ENCODE measurements at regions not wholly inside any gene's neighbourhood (a gene's known extent, or its start where the extent isn't known, plus 50 kb on each side); places are given as distances from the start of the nearest gene placed in this dataset.

GRCh38 chr1:30810416-30811080 lies 53.0 kb upstream of the LAPTM5 start:
- DNase-seq (no peak), ATAC-seq (ENCODE audit: low FRiP score) (no peak)
- Histone ChIP-seq H3K36me3 (ENCODE audit: control insufficient read depth in 1 of 2, insufficient read depth in 2 of 2, low read length in 1 of 2) (no peaks in the 10 kb centered on the region), H3K27ac (ENCODE audit: low read depth in 1 of 2, low read length in 2 of 2) (no peak overlapping the region), H3K4me1 (ENCODE audit: control insufficient read depth in 1 of 2, insufficient read depth in 2 of 2, low read length in 2 of 2) (peaks cover 0 to 3% of the 10 kb centered on the region in 2 donors), H3K27me3 (ENCODE audit: control insufficient read depth in 1 of 2, insufficient read depth in 2 of 2, low read length in 1 of 2) (no peaks in the 10 kb centered on the region), H3K9me3 (ENCODE audit: control insufficient read depth, low read length) (no peaks in the 10 kb centered on the region), H3K4me3 (ENCODE audit: low read length in 2 of 2) (no peak overlapping the region)
- 87 to 89% methylated on average over 12 of the region's 12 CpGs for WGBS, 2 donors
- intact Hi-C loops (cut with DNase I), result no loop called here

DNA sequence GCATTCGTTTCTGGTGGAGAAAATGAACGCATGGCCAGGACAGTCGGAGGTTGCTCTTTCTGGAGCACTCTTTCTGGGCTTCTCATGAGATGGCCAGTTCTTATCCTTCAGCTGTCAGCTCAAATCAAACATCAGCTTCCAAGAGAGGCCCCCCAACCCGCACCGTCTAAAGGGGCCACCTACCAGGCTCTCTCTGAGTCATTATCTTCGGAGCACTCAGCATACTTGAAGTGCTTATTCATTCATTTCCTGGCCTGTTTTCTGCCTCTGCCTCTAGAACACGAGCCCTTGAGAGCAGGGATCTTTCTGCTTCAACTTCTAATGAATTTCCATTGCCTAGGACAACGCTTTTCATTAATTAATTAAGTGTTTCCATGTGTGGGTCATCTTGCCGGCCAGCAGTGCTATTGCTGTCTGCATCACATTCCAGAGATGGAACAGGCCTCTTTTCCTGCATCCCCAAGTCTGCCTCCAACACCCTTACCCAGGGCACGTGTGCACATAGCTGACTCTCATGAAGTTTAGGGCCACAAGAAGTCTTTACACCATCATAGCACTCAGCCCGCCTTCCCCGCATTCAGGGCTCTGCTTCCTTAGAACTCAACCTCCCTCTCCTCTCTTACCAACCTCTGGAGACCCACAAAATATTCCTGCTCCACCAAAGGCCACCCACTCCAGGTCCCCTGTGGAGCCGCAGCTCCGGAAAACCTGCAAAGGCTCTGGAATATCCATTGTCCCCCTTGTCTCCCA lies 52.1 kb upstream of the LAPTM5 start:
- ATAC-seq (ENCODE audit: low FRiP score), result peak; percentile 66
- intact Hi-C loops (cut with DNase I), result no loop called here
- DNase-seq, result no peak
- H3K27me3 ChIP-seq (ENCODE audit: control insufficient read depth in 1 of 2, insufficient read depth in 2 of 2, low read length in 1 of 2), result no peaks in the 10 kb centered on the region
- peaks cover 0 to 3% of the 10 kb centered on the region in 2 donors for H3K4me1 ChIP-seq (ENCODE audit: control insufficient read depth in 1 of 2, insufficient read depth in 2 of 2, low read length in 2 of 2)
- H3K9me3 ChIP-seq (ENCODE audit: control insufficient read depth, low read length), result no peaks in the 10 kb centered on the region
- no peak overlapping the region for H3K4me3 ChIP-seq (ENCODE audit: low read length in 2 of 2)
- H3K27ac ChIP-seq (ENCODE audit: low read depth in 1 of 2, low read length in 2 of 2), result no peak overlapping the region
- no peaks in the 10 kb centered on the region for H3K36me3 ChIP-seq (ENCODE audit: control insufficient read depth in 1 of 2, insufficient read depth in 2 of 2, low read length in 1 of 2)
- 55 to 57% methylated on average over 14 of the region's 14 CpGs for WGBS, 2 donors

DNA sequence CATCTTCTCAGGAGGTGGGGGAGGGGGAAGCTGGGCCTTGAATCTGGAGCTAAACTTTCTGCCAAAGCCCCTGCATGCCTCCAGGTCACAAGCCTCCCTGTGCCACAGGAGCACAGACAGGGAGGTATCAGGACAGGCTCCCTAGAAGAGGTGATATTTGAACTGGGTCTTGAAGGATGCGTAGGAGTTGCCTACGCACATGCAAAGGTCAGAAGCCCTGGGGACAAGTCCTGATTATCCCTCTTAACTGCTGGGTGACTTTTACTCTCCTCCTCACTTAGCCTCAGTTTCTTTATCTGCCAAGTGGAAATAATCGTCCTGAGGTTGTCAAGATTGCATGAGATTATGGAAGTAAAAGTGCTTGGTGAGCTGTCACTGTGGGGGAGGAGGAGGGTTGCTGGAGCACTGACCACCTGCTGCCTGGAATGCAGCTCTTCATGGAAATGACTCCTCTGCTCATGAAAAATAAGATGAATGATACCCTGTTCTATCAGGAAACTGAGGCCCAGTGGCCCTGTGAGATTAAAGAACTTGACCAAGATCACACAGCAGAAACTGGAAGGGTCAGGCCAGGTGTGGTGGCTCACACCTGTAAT lies 50.6 kb upstream of the LAPTM5 start:
- H3K9me3 ChIP-seq (ENCODE audit: control insufficient read depth, low read length), result no peaks in the 10 kb centered on the region
- intact Hi-C loops (cut with DNase I), result no loop called here
- no peak overlapping the region for H3K27ac ChIP-seq (ENCODE audit: low read depth in 1 of 2, low read length in 2 of 2)
- WGBS, 2 donors, result 96 to 97% methylated on average over 3 of the region's 3 CpGs
- peak in 1 of 2 donors; percentile 38 for DNase-seq
- H3K36me3 ChIP-seq (ENCODE audit: control insufficient read depth in 1 of 2, insufficient read depth in 2 of 2, low read length in 1 of 2), result no peaks in the 10 kb centered on the region
- H3K4me1 ChIP-seq (ENCODE audit: control insufficient read depth in 1 of 2, insufficient read depth in 2 of 2, low read length in 2 of 2), result peaks cover 0 to 3% of the 10 kb centered on the region in 2 donors
- no peak overlapping the region for H3K4me3 ChIP-seq (ENCODE audit: low read length in 2 of 2)
- no peak for ATAC-seq (ENCODE audit: low FRiP score)
- no peaks in the 10 kb centered on the region for H3K27me3 ChIP-seq (ENCODE audit: control insufficient read depth in 1 of 2, insufficient read depth in 2 of 2, low read length in 1 of 2)

DNA sequence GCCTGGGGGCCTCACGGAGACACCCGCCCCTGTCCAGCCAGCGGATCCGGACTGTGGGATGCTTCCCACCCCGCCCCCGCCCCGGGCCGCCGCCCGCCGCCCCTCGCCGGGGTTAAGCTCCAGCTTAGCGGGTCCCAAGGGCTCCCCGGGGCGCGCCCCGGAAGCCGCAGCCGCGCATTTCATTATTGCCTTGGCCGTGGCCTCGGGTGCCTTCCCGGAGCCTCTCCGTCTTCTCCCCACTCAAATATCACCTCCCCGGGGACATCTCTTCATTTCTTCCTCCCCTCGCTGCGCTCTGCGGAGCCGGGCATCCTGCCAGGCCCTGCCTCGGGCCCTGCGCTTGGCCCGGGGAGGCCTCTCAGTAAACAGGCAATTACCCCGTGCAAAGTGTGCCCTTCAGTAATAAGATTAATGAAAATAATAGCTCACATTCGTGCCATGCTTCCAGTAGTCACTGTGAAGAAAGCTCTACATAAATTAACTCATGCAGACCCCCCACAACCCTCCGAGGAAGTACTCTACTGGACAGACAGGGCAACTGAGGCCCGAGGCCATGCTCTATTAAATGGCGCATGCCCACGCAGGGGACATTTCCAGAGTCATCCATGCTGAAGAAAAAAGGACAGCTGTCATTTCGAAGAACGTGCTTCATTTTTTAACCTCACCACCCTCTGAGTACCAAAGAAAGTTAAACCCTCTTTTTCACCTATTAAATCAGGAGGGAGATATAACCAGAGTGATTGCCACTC lies 49.9 kb upstream of the LAPTM5 start:
- no peaks in the 10 kb centered on the region for H3K9me3 ChIP-seq (ENCODE audit: control insufficient read depth, low read length)
- DNase-seq, result no peak
- H3K27me3 ChIP-seq (ENCODE audit: control insufficient read depth in 1 of 2, insufficient read depth in 2 of 2, low read length in 1 of 2), result no peaks in the 10 kb centered on the region
- no peak overlapping the region for H3K4me3 ChIP-seq (ENCODE audit: low read length in 2 of 2)
- no peaks in the 10 kb centered on the region for H3K36me3 ChIP-seq (ENCODE audit: control insufficient read depth in 1 of 2, insufficient read depth in 2 of 2, low read length in 1 of 2)
- H3K4me1 ChIP-seq (ENCODE audit: control insufficient read depth in 1 of 2, insufficient read depth in 2 of 2, low read length in 2 of 2), result peaks cover 0 to 3% of the 10 kb centered on the region in 2 donors
- no peak overlapping the region for H3K27ac ChIP-seq (ENCODE audit: low read depth in 1 of 2, low read length in 2 of 2)
- intact Hi-C loops (cut with DNase I), result no loop called here
- ATAC-seq (ENCODE audit: low FRiP score), result peak; percentile 21
- WGBS, 2 donors, result 29 to 31% methylated on average over 25 to 41 of the region's 41 CpGs

Data from aorta (tissue), 5 donors.